OCI-M2 (cell line): ENCODE measurements at regions not wholly inside any gene's neighbourhood (a gene's known extent, or its start where the extent isn't known, plus 50 kb on each side); places are given as distances from the start of the nearest gene placed in this dataset.

ENCODE experiments used
- DNase-seq: peaks from one replicate; lab custom pipeline; 2025; ENCODE audit not compliant: unreplicated experiment; lab: John Stamatoyannopoulos, UW

GRCh38 chr13:73901324-73902068, 232.7 kb downstream of the KLF12 start:
- DNase-seq = no peak

GRCh38 chr13:73900591-73900990, 233.6 kb downstream of the KLF12 start:
- no peak for DNase-seq

- no peak for DNase-seq
Measured at GRCh38 chr13:73898899-73899298, 235.3 kb downstream of the KLF12 start.

- DNase-seq = no peak
Measured at GRCh38 chr13:73898276-73898675, 235.9 kb downstream of the KLF12 start.

- DNase-seq = no peak
Measured at GRCh38 chr13:73894995-73895571, 239.1 kb downstream of the KLF12 start.

GRCh38 chr13:73893833-73894232, 240.4 kb downstream of the KLF12 start:
- no peak for DNase-seq

- DNase-seq = no peak
Measured at GRCh38 chr13:73891805-73892204, 242.4 kb downstream of the KLF12 start.

- no peak for DNase-seq
Measured at GRCh38 chr13:73883162-73883561, 251.0 kb downstream of the KLF12 start.

- DNase-seq = no peak
Measured at GRCh38 chr13:73880365-73880764, 253.8 kb downstream of the KLF12 start.

GRCh38 chr13:73879346-73880015, 254.7 kb downstream of the KLF12 start:
- DNase-seq = no peak

- DNase-seq = no peak
Measured at GRCh38 chr13:73877399-73877798, 256.8 kb downstream of the KLF12 start.

GRCh38 chr13:73876323-73876722, 257.9 kb downstream of the KLF12 start:
- no peak for DNase-seq

GRCh38 chr13:73873940-73874830, 260.0 kb downstream of the KLF12 start:
- DNase-seq = no peak

GRCh38 chr13:73872397-73872796, 261.8 kb downstream of the KLF12 start:
- DNase-seq = no peak

- DNase-seq = no peak
Measured at GRCh38 chr13:73870970-73871935, 263.0 kb downstream of the KLF12 start.

- no peak for DNase-seq
Measured at GRCh38 chr13:73870036-73870741, 264.0 kb downstream of the KLF12 start.

- no peak for DNase-seq
Measured at GRCh38 chr13:73865027-73865426, 269.2 kb downstream of the KLF12 start.

- DNase-seq = no peak
Measured at GRCh38 chr13:73861136-73861535, 273.1 kb downstream of the KLF12 start.

GRCh38 chr13:73860501-73860900, 273.7 kb downstream of the KLF12 start:
- DNase-seq = no peak

- no peak for DNase-seq
Measured at GRCh38 chr13:73859841-73860240, 274.4 kb downstream of the KLF12 start.
